GM12874 (cell line): ENCODE measurements at regions not wholly inside any gene's neighbourhood (a gene's known extent, or its start where the extent isn't known, plus 50 kb on each side); places are given as distances from the start of the nearest gene placed in this dataset.

ENCODE experiments used
- CTCF ChIP-seq: IDR thresholded peaks from 2 replicates; pipeline ENCODE4 v1.5.1; 2011; ENCODE audit warnings: low read depth, mild to moderate bottlenecking, control low read depth, low read length, moderate library complexity; ENCODE audit not compliant: insufficient read depth

- TF ChIP-seq CTCF = no peak
These were observed 191.4 kb upstream of the OSR1 start for GRCh38 chr2:19549821-19550220.

DNA sequence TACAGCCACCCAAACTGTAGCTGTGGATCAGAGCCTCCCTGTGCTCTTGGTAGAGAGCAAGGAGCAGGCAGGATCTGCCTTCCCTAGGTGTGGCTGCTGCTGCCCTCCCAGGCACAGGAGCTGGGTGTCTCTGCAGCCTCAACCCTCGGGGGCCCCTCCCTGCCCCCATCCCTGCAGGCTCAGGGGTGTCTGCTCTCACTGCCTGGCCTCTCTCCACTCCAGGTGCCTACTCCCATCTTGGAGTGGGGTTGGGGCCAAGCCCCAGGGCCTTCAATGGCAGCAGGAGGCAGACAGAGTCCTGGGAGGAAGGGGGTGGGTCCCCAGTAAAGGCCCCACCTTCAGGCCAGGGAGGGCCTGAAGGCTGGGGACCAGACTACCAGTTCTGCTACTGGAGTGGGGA lies 189.7 kb upstream of the OSR1 start:
- TF ChIP-seq CTCF = no peak

- TF ChIP-seq CTCF = no peak
These were observed 188.9 kb upstream of the OSR1 start for GRCh38 chr2:19547321-19547720.

- peak; percentile 20; the same call in 1 of the 2 replicates for TF ChIP-seq CTCF
These were observed 187.1 kb upstream of the OSR1 start for GRCh38 chr2:19545507-19545906.

- no peak for TF ChIP-seq CTCF
These were observed 185.4 kb upstream of the OSR1 start for GRCh38 chr2:19543663-19544383.

DNA sequence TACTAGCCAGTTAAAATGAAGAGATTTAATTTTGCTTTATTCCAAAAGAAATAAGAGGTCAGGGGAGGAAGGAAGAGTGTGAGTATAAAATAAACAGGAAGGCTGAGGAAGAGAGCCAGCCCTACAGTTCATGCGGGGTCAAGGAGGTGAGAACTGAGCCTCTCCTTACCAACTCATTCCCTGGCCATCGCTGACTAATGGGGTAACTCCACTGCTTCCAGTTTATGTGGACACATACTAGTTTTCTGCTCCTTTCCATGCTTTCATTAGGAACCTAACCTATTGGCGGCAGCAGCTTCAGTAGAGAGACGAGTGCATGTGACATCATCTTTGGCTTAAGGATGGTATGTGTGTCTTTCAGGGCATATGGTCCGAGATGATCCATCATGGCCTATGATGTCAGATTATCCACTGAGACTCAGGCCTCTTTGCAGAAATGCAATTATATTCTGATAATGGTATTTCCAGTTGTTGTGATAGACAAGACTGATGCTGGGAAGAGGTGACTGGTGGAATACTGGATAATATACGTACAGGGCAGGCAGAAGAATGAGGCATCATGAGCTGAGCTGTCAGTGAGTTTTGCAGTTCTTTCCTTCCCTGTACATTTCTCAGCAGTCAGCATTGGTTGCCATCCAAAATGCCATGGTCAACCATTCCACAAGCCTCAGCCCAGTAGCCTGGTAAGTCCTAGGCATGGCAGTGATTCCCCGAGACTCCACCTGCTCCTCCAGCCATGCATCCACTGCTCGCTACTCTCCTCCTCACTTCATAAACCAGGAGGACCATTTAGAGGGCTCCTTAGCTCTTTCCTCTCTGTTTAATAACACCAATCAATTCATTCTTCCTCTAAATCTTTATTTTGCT lies 184.6 kb upstream of the OSR1 start:
- TF ChIP-seq CTCF = no peak

DNA sequence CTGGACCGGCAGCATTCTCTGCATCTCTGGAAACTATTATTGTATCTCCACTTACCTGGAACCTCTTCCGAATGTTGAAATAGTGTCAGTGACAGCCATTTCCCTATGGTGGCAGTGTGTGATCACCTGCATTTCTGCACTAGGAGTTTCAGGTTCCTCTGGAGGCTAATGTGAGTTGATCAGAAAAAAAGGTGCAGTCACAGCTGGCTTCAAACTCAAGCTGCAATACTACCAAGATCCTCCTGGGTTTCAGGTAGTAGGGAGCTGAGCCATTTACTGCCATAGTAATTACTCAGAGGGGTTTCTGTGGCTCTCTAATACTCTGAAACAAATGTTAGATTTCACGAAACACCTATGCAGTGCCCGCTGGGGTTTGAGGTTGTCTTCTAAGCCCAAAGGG lies 183.5 kb upstream of the OSR1 start:
- TF ChIP-seq CTCF = no peak
